ENCODE measurements at regions not wholly inside any gene's neighbourhood (a gene's known extent, or its start where the extent isn't known, plus 50 kb on each side); places are given as distances from the start of the nearest gene placed in this dataset.
"Not testable (repeated sequence)": the region's sequence is repeated elsewhere in the genome, so short reads cannot be mapped to it uniquely, and the experiment has no call there.

DNA sequence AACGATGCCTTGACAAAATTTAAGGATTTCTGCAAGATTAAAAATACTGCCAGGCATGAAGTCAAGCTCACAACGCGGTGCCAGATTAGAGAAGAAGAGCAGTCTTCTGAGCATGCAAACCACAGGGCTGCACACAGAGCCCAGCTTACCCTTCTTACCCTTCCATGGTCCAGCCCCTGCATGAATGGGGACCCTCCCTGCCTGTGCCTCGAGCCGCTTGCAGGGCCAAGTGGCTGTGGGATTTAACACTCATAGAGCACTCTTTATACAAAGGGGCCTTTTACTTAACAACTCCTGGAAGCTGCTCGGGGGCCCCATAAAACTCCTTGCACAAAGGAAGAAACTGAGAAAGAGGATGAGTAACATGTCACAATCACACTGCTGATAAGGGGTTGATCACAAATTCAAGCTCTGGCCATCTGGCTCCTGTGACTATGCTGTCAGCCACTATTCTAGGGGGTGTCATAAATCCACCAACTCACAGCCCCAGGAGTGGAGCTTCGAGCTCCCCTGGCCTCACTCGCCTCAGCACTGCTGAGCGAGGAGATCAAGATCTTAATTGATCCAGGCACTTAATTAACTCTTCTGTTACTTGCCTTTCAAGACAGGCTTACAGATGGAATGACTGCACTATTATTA, 514.8 kb downstream of the TNS3 start:
- no peak overlapping the region for H3K4me3 ChIP-seq (ENCODE audit: low read depth in 1 of 5, low read length in 5 of 5)
- H3K9me3 ChIP-seq (ENCODE audit: control insufficient read depth in 5 of 5, low read length in 5 of 5), result peaks cover 0 to 3% (median 0%) of the 10 kb centered on the region in 5 donors
- peaks cover 0 to 5% (median 0%) of the 10 kb centered on the region in 5 donors for H3K27me3 ChIP-seq (ENCODE audit: control insufficient read depth in 5 of 5, insufficient read depth in 4 of 5, low read length in 5 of 5)
- H3K27ac ChIP-seq (ENCODE audit: low read depth, low read length), result no peak overlapping the region
- H3K9ac ChIP-seq (ENCODE audit: low read length in 5 of 5), result no peak overlapping the region
- H3K36me3 ChIP-seq (ENCODE audit: control insufficient read depth in 5 of 5, insufficient read depth in 5 of 5, low read length in 5 of 5), result no peaks in the 10 kb centered on the region
- peaks cover 0 to 8% (median 2%) of the 10 kb centered on the region in 5 donors for H3K4me1 ChIP-seq (ENCODE audit: control insufficient read depth in 5 of 5, insufficient read depth in 5 of 5, low read length in 5 of 5)

GRCh38 chr7:47056731-47057130, 525.2 kb downstream of the TNS3 start:
- Histone ChIP-seq H3K4me1 (ENCODE audit: control insufficient read depth in 5 of 5, insufficient read depth in 5 of 5, low read length in 5 of 5) (no peaks in the 10 kb centered on the region), H3K27me3 (ENCODE audit: control insufficient read depth in 5 of 5, insufficient read depth in 4 of 5, low read length in 5 of 5) (no peaks in the 10 kb centered on the region), H3K9ac (ENCODE audit: low read length in 5 of 5) (no peak overlapping the region), H3K36me3 (ENCODE audit: control insufficient read depth in 5 of 5, insufficient read depth in 5 of 5, low read length in 5 of 5) (no peaks in the 10 kb centered on the region), H3K4me3 (ENCODE audit: low read depth in 1 of 5, low read length in 5 of 5) (no peak overlapping the region), H3K9me3 (ENCODE audit: control insufficient read depth in 5 of 5, low read length in 5 of 5) (peaks cover 0 to 5% (median 0%) of the 10 kb centered on the region in 5 donors), H3K27ac (ENCODE audit: low read depth, low read length) (no peak overlapping the region)

- H3K4me1 ChIP-seq (ENCODE audit: control insufficient read depth in 5 of 5, insufficient read depth in 5 of 5, low read length in 5 of 5), result not testable (repeated sequence)
- H3K4me3 ChIP-seq (ENCODE audit: low read depth in 1 of 5, low read length in 5 of 5), result peak overlapping the region in 3 of 5 donors; percentile 6 to 26 (median 14)
Measured at GRCh38 chr7:47052541-47053208, 529.2 kb downstream of the TNS3 start.

GRCh38 chr7:47049234-47049774, 532.6 kb downstream of the TNS3 start:
- Histone ChIP-seq H3K36me3 (ENCODE audit: control insufficient read depth in 5 of 5, insufficient read depth in 5 of 5, low read length in 5 of 5) (no peaks in the 10 kb centered on the region), H3K4me1 (ENCODE audit: control insufficient read depth in 5 of 5, insufficient read depth in 5 of 5, low read length in 5 of 5) (peaks cover 6 to 33% (median 32%) of the 10 kb centered on the region in 5 donors), H3K4me3 (ENCODE audit: low read depth in 1 of 5, low read length in 5 of 5) (no peak overlapping the region), H3K9me3 (ENCODE audit: control insufficient read depth in 5 of 5, low read length in 5 of 5) (peaks cover 0 to 5% (median 0%) of the 10 kb centered on the region in 5 donors), H3K9ac (ENCODE audit: low read length in 5 of 5) (no peak overlapping the region), H3K27me3 (ENCODE audit: control insufficient read depth in 5 of 5, insufficient read depth in 4 of 5, low read length in 5 of 5) (no peaks in the 10 kb centered on the region), H3K27ac (ENCODE audit: low read depth, low read length) (no peak overlapping the region)

More at GRCh38 chr7:47052541-47053208, 529.2 kb downstream of the TNS3 start:
- H3K9me3 ChIP-seq (ENCODE audit: control insufficient read depth in 5 of 5, low read length in 5 of 5); H3K27ac ChIP-seq (ENCODE audit: low read depth, low read length); H3K27me3 ChIP-seq (ENCODE audit: control insufficient read depth in 5 of 5, insufficient read depth in 4 of 5, low read length in 5 of 5); H3K9ac ChIP-seq (ENCODE audit: low read length in 5 of 5); H3K36me3 ChIP-seq (ENCODE audit: control insufficient read depth in 5 of 5, insufficient read depth in 5 of 5, low read length in 5 of 5): not testable (repeated sequence)

- Histone ChIP-seq H3K27me3 (ENCODE audit: control insufficient read depth in 5 of 5, insufficient read depth in 4 of 5, low read length in 5 of 5) (no peaks in the 10 kb centered on the region), H3K4me1 (ENCODE audit: control insufficient read depth in 5 of 5, insufficient read depth in 5 of 5, low read length in 5 of 5) (peaks cover 6 to 41% (median 32%) of the 10 kb centered on the region in 5 donors), H3K4me3 (ENCODE audit: low read depth in 1 of 5, low read length in 5 of 5) (no peak overlapping the region), H3K9me3 (ENCODE audit: control insufficient read depth in 5 of 5, low read length in 5 of 5) (no peaks in the 10 kb centered on the region), H3K27ac (ENCODE audit: low read depth, low read length) (no peak overlapping the region), H3K36me3 (ENCODE audit: control insufficient read depth in 5 of 5, insufficient read depth in 5 of 5, low read length in 5 of 5) (no peaks in the 10 kb centered on the region), H3K9ac (ENCODE audit: low read length in 5 of 5) (no peak overlapping the region)
Measured at GRCh38 chr7:47047384-47047783, 534.5 kb downstream of the TNS3 start.

DNA sequence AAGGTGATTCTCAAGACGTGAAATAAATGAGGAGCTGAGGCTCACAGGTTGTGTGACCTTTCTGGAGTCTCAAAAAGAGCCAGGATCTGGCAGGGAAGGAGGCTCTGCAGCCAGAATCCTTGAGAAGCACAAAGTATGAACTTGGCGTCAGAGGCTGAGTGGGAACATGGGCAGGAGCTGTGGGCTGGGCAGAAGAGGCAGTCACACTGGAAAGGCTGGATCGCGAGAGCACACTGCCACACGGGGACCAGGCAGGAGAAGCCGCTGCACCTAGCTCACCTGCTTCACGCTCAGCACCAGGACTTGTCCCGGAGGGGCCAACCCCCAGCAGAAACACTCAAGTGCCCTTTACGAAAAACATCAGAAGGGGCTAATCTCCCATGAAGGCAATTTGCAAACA, 535.0 kb downstream of the TNS3 start:
- Histone ChIP-seq H3K4me3 (ENCODE audit: low read depth in 1 of 5, low read length in 5 of 5) (no peak overlapping the region), H3K9ac (ENCODE audit: low read length in 5 of 5) (no peak overlapping the region), H3K27ac (ENCODE audit: low read depth, low read length) (no peak overlapping the region), H3K36me3 (ENCODE audit: control insufficient read depth in 5 of 5, insufficient read depth in 5 of 5, low read length in 5 of 5) (no peaks in the 10 kb centered on the region), H3K4me1 (ENCODE audit: control insufficient read depth in 5 of 5, insufficient read depth in 5 of 5, low read length in 5 of 5) (peaks cover 6 to 41% (median 32%) of the 10 kb centered on the region in 5 donors), H3K27me3 (ENCODE audit: control insufficient read depth in 5 of 5, insufficient read depth in 4 of 5, low read length in 5 of 5) (no peaks in the 10 kb centered on the region), H3K9me3 (ENCODE audit: control insufficient read depth in 5 of 5, low read length in 5 of 5) (no peaks in the 10 kb centered on the region)

DNA sequence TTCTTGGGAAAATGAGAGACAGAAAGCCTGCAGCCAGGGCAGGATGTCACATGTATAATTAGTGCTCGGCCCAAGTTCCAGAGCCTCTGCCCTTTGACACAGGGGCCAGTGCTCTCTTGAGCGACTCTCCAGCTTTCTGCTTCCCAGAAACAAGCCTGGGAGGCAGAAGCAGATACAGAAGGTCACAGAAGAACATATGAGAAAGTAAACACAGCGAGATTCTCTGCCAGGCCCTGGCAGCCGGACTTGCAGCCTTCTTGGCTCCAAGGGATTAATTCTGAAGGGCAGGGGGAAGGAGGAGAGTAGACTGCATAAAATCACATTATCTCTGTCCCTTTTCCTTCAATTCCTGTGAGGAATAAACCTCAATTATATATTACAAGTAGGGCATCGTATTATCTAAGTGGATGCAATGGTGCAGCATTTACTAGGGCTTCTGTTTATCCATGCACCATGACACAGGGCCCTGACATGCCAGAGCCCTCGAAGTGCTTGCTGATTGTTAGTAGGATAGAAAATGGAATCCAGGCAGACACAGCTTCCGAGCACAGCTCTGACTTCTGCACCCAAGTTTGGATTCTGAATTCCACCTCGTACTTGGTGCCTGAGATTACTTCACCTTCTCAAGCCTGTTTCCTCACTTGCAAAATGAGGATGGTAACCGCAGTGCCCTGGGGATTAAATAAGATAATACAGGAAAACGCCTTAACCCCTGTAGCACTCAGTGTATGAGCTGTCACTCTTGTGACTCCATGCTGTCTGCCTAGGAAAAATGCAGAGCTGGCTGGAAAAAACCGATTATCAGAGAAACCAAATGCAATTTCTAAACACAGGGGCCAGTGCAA, 536.5 kb downstream of the TNS3 start:
- H3K36me3 ChIP-seq (ENCODE audit: control insufficient read depth in 5 of 5, insufficient read depth in 5 of 5, low read length in 5 of 5), result no peaks in the 10 kb centered on the region
- no peak overlapping the region for H3K4me3 ChIP-seq (ENCODE audit: low read depth in 1 of 5, low read length in 5 of 5)
- H3K9me3 ChIP-seq (ENCODE audit: control insufficient read depth in 5 of 5, low read length in 5 of 5), result no peaks in the 10 kb centered on the region
- peaks cover 6 to 50% (median 36%) of the 10 kb centered on the region in 5 donors for H3K4me1 ChIP-seq (ENCODE audit: control insufficient read depth in 5 of 5, insufficient read depth in 5 of 5, low read length in 5 of 5)
- H3K27ac ChIP-seq (ENCODE audit: low read depth, low read length), result peak overlapping the region; percentile 38
- H3K9ac ChIP-seq (ENCODE audit: low read length in 5 of 5), result no peak overlapping the region
- H3K27me3 ChIP-seq (ENCODE audit: control insufficient read depth in 5 of 5, insufficient read depth in 4 of 5, low read length in 5 of 5), result no peaks in the 10 kb centered on the region

DNA sequence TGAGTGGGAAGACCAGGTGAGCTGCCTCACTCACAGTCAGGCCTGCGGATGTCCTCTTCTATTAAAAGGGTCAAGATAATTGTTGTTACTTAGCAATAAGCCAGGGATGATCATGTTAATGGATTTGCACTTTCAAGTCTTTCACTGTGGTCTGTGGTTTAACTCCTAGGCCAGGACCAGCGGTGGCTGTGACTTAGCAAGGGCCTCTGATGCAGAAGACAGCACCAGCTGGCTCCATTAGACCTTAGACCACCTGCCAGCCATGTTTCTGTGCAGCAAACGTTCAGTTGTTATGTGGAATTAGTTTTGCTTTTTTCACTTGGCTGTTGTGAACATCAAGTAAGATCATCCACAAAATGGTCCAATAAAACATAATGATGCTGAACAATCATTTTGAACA, 537.3 kb downstream of the TNS3 start:
- Histone ChIP-seq H3K9me3 (ENCODE audit: control insufficient read depth in 5 of 5, low read length in 5 of 5) (no peaks in the 10 kb centered on the region), H3K4me3 (ENCODE audit: low read depth in 1 of 5, low read length in 5 of 5) (no peak overlapping the region), H3K27ac (ENCODE audit: low read depth, low read length) (no peak overlapping the region), H3K36me3 (ENCODE audit: control insufficient read depth in 5 of 5, insufficient read depth in 5 of 5, low read length in 5 of 5) (no peaks in the 10 kb centered on the region), H3K9ac (ENCODE audit: low read length in 5 of 5) (no peak overlapping the region), H3K27me3 (ENCODE audit: control insufficient read depth in 5 of 5, insufficient read depth in 4 of 5, low read length in 5 of 5) (no peaks in the 10 kb centered on the region), H3K4me1 (ENCODE audit: control insufficient read depth in 5 of 5, insufficient read depth in 5 of 5, low read length in 5 of 5) (peaks cover 6 to 58% (median 36%) of the 10 kb centered on the region in 5 donors)

DNA sequence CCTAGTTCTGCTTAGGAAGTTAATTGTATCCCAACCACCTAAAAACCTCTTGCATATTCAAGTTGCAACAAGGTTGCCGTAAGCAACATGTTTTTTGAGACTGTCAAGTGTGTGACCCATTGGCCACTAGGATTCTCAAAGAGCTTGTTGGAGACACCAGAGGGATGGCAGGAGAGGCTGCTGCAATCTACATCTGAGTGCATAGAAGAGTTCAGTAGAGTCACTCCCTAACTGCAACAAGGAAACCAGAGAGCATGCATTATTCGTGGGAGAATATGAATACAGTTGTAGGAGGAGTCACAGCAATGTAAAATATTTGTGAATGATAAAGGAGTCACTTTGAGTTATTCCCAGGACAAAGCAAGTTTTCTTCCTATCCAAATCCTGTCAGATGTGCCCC, 538.6 kb downstream of the TNS3 start:
- Histone ChIP-seq H3K4me1 (ENCODE audit: control insufficient read depth in 5 of 5, insufficient read depth in 5 of 5, low read length in 5 of 5) (peaks cover 9 to 71% (median 47%) of the 10 kb centered on the region in 5 donors), H3K4me3 (ENCODE audit: low read depth in 1 of 5, low read length in 5 of 5) (no peak overlapping the region), H3K27me3 (ENCODE audit: control insufficient read depth in 5 of 5, insufficient read depth in 4 of 5, low read length in 5 of 5) (no peaks in the 10 kb centered on the region), H3K9me3 (ENCODE audit: control insufficient read depth in 5 of 5, low read length in 5 of 5) (no peaks in the 10 kb centered on the region), H3K27ac (ENCODE audit: low read depth, low read length) (no peak overlapping the region), H3K36me3 (ENCODE audit: control insufficient read depth in 5 of 5, insufficient read depth in 5 of 5, low read length in 5 of 5) (no peaks in the 10 kb centered on the region), H3K9ac (ENCODE audit: low read length in 5 of 5) (no peak overlapping the region)
